ENCODE measurements at regions not wholly inside any gene's neighbourhood (a gene's known extent, or its start where the extent isn't known, plus 50 kb on each side); places are given as distances from the start of the nearest gene placed in this dataset.

- TF ChIP-seq CTCF (IDR thresholded peaks at IDR 0.05) (no peak), EP300 (IDR thresholded peaks at IDR 0.05) (no peak), POLR2AphosphoS5 (IDR thresholded peaks at IDR 0.05) (no peak)
These were observed 127.4 kb upstream of the ZSWIM2 start for GRCh38 chr2:186976329-186976728.

Data from upper lobe of left lung (tissue), 4 donors.